GM20431 (cell line): ENCODE measurements at regions not wholly inside any gene's neighbourhood (a gene's known extent, or its start where the extent isn't known, plus 50 kb on each side); places are given as distances from the start of the nearest gene placed in this dataset.

Experiments used
- in situ Hi-C: fragments of 300-500 bp; cut with MseI, MboI; formaldehyde crosslinking; loops from one replicate; pipeline ENCODE4 v1.15.0; 2020; ENCODE audit warnings: low sequenced_read_pairs; ENCODE audit not compliant: unreplicated experiment

GRCh38 chr3:106364477-106364876 lies 495.7 kb upstream of the CBLB start:
- in situ Hi-C loops: no loop called here

GRCh38 chr3:106365061-106365691 lies 496.4 kb upstream of the CBLB start:
- in situ Hi-C loops: no loop called here

- in situ Hi-C loops: no loop called here
Observed at GRCh38 chr3:106366352-106366751, 497.5 kb upstream of the CBLB start.

GRCh38 chr3:106367496-106367895 lies 498.7 kb upstream of the CBLB start:
- in situ Hi-C loops: no loop called here

GRCh38 chr3:106371221-106371970 lies 502.6 kb upstream of the CBLB start:
- in situ Hi-C loops: no loop called here

- in situ Hi-C loops: no loop called here
Observed at GRCh38 chr3:106371971-106372805, 503.4 kb upstream of the CBLB start.

- in situ Hi-C loops: no loop called here
Observed at GRCh38 chr3:106372806-106373190, 504.0 kb upstream of the CBLB start.

GRCh38 chr3:106376016-106376570 lies 507.3 kb upstream of the CBLB start:
- in situ Hi-C loops: no loop called here

GRCh38 chr3:106379251-106379750 lies 510.5 kb upstream of the CBLB start:
- in situ Hi-C loops: no loop called here

GRCh38 chr3:106380232-106380631 lies 511.4 kb upstream of the CBLB start:
- in situ Hi-C loops: no loop called here

GRCh38 chr3:106381286-106381938 lies 512.6 kb upstream of the CBLB start:
- in situ Hi-C loops: no loop called here

- in situ Hi-C loops: no loop called here
Observed at GRCh38 chr3:106381939-106382335, 513.1 kb upstream of the CBLB start.

GRCh38 chr3:106386050-106386449 lies 517.2 kb upstream of the CBLB start:
- in situ Hi-C loops: no loop called here

- in situ Hi-C loops: no loop called here
Observed at GRCh38 chr3:106392915-106393314, 524.1 kb upstream of the CBLB start.

GRCh38 chr3:106397006-106397405 lies 528.2 kb upstream of the CBLB start:
- in situ Hi-C loops: no loop called here

- in situ Hi-C loops: no loop called here
Observed at GRCh38 chr3:106398891-106399600, 530.2 kb upstream of the CBLB start.

GRCh38 chr3:106399761-106400160 lies 530.9 kb upstream of the CBLB start:
- in situ Hi-C loops: no loop called here

- in situ Hi-C loops: no loop called here
Observed at GRCh38 chr3:106401666-106402490, 533.1 kb upstream of the CBLB start.
